PC-9 (cell line): ENCODE measurements at regions not wholly inside any gene's neighbourhood (a gene's known extent, or its start where the extent isn't known, plus 50 kb on each side); places are given as distances from the start of the nearest gene placed in this dataset.

Source experiments
- BruUV-seq: library from RNA; stranded (reverse); fragments of 400-500 nt; replicated peaks from 2 replicates; lab custom pipeline; 2021; lab: Mats Ljungman, UMichigan
- CTCF ChIA-PET: fragments of 300-600 bp; sonication (Branson Sonifier 250); formaldehyde crosslinking; loops from one replicate; lab custom pipeline; 2022; ENCODE audit warnings: antibody characterized with exemption; lab: Charles Lee
- POLR2A ChIA-PET: fragments of 300-600 bp; sonication (Branson Sonifier 250); formaldehyde crosslinking; loops from one replicate; lab custom pipeline; 2022; ENCODE audit warnings: antibody characterized with exemption; ENCODE audit not compliant: unreplicated experiment; lab: Charles Lee
- DNase-seq, 2 experiments: peaks; one replicate each; pipeline versions ENCODE4 v3.0.0 to v3.0.0-alpha.2; 2015 to 2022; ENCODE audit warnings: mixed read lengths in 1 of 2
- H2AFZ ChIP-seq: fragments of 200-600 bp; sonication (generic); 2 replicates; pipeline ENCODE4 v1.8.1; 2017; ENCODE audit warnings: antibody characterized with exemption
- H3F3A ChIP-seq: fragments of 200-600 bp; sonication (generic); 2 replicates; pipeline ENCODE4 v1.8.1; 2017; ENCODE audit warnings: antibody characterized with exemption, mild to moderate bottlenecking, low read depth; ENCODE audit not compliant: insufficient read depth
- H3K27ac ChIP-seq: fragments of 200-600 bp; sonication (generic); 2 replicates; pipeline ENCODE4 v1.6.1; 2016; ENCODE audit warnings: mixed run types
- H3K27me3 ChIP-seq: fragments of 200-600 bp; sonication (generic); 2 replicates; pipeline ENCODE4 v1.6.1; 2016; ENCODE audit warnings: low read depth, mixed run types; ENCODE audit not compliant: insufficient read depth
- H3K36me3 ChIP-seq: fragments of 200-600 bp; sonication (generic); 2 replicates; pipeline ENCODE4 v1.6.1; 2016; ENCODE audit warnings: low read depth, mixed run types
- H3K4me1 ChIP-seq: fragments of 200-600 bp; sonication (generic); replicated peaks from 2 replicates; pipeline ENCODE4 v1.6.1; 2016; ENCODE audit warnings: mixed run types; ENCODE audit not compliant: insufficient read depth
- H3K4me2 ChIP-seq: fragments of 200-600 bp; sonication (generic); 2 replicates; pipeline ENCODE4 v1.6.1; 2017; ENCODE audit warnings: mixed run types
- H3K4me3 ChIP-seq: fragments of 200-600 bp; sonication (generic); 2 replicates; pipeline ENCODE4 v1.6.1; 2016; ENCODE audit warnings: mixed run types
- H3K79me2 ChIP-seq: fragments of 200-600 bp; sonication (generic); 2 replicates; pipeline ENCODE4 v1.6.1; 2017; ENCODE audit warnings: low read depth, mixed run types
- H3K9me2 ChIP-seq: fragments of 200-600 bp; sonication (generic); 2 replicates; pipeline ENCODE4 v1.8.1; 2017; ENCODE audit warnings: mild to moderate bottlenecking; ENCODE audit not compliant: insufficient read depth
- H3K9me3 ChIP-seq: fragments of 200-600 bp; sonication (generic); 2 replicates; pipeline ENCODE4 v1.8.1; 2016; ENCODE audit warnings: low read depth; ENCODE audit not compliant: insufficient read depth
- H4K20me1 ChIP-seq: fragments of 200-600 bp; sonication (generic); 2 replicates; pipeline ENCODE4 v1.8.1; 2017; ENCODE audit not compliant: insufficient read depth
- EZH2 ChIP-seq: fragments of 200-600 bp; sonication (generic); IDR thresholded peaks from 2 replicates; pipeline ENCODE4 v1.8.0; 2017; ENCODE audit warnings: antibody characterized with exemption, low read depth
- intact Hi-C: fragments of 100-400 bp; cut with micrococcal nuclease; formaldehyde crosslinking; loops from one replicate; pipeline ENCODE4 v1.10.0; 2022; ENCODE audit not compliant: unreplicated experiment
- TF ChIP-seq, protein P1 (sequence below): fragments of 200-600 bp; sonication (generic); conservative IDR thresholded peaks from 2 replicates; pipeline ENCODE4 v1.6.1; 2017; ENCODE audit warnings: mixed run types, antibody characterized with exemption, mild to moderate bottlenecking, moderate library complexity

DNA sequence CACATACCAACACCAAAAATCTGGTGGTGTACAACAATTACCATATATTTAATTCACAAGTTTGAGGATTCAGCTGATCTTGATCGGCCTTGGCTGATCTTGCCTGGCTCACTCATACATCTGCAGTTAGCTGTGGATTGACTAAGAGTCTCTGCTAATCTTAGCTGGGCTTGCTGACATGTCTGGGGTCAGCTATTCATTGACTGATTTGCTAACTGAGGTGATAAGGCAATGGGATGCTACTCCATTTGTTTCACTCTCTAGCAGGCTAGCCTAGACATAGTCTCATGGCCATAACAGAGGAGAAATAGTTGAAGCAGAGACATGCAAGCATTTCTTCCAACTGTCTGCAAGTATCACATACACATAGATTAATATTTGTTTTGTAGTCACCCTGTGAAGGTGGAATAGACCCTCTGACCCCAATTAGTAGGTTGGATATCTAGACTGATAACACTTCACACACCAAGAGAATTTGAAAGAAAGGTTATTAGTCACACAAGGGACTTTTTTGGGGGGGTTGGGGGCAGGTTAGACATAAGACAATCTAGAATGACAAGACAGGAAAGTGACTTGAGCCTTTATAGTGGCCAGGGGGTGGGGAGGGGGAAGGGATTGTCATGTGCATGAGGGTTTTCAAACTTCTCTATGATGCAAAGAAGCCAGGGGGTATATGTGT, 142.3 kb downstream of the BARHL2 start:
- no peak for TF ChIP-seq EZH2
- TF ChIP-seq, protein P1, sequence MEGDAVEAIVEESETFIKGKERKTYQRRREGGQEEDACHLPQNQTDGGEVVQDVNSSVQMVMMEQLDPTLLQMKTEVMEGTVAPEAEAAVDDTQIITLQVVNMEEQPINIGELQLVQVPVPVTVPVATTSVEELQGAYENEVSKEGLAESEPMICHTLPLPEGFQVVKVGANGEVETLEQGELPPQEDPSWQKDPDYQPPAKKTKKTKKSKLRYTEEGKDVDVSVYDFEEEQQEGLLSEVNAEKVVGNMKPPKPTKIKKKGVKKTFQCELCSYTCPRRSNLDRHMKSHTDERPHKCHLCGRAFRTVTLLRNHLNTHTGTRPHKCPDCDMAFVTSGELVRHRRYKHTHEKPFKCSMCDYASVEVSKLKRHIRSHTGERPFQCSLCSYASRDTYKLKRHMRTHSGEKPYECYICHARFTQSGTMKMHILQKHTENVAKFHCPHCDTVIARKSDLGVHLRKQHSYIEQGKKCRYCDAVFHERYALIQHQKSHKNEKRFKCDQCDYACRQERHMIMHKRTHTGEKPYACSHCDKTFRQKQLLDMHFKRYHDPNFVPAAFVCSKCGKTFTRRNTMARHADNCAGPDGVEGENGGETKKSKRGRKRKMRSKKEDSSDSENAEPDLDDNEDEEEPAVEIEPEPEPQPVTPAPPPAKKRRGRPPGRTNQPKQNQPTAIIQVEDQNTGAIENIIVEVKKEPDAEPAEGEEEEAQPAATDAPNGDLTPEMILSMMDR, result no peak
- POLR2A ChIA-PET, result no interaction called here
- intact Hi-C loops, result no loop called here

DNA sequence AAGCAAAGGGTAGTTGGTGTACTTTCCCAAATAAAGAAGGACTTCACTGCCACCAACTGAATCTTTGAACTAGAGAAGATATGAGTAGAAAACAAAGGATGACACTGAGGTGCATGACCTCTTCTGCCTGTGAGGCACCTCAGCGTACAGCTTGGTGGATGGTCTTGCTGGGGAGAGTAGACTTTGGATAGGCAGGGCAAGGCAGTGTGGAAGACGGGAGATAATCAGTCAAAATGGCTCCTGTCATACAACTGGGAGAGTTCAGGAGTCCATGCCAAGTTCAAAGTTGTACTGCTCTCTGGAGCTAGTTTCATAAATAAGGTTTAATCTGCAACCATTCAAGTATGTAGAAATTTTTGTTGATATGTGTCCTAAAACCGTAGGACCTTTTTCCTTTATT, 143.4 kb downstream of the BARHL2 start:
- no peaks in the 10 kb centered on the region for H3K4me1 ChIP-seq
- BruUV-seq, result no TSS peak
- H3K36me3 ChIP-seq, result no peaks in the 10 kb centered on the region
- H3K27me3 ChIP-seq, result no peaks in the 10 kb centered on the region
- ChIA-PET POLR2A (no interaction called here), CTCF (no interaction called here)
- no peak overlapping the region for H3K27ac ChIP-seq
- H3K9me2 ChIP-seq, result no peaks in the 10 kb centered on the region
- no peaks in the 10 kb centered on the region for H4K20me1 ChIP-seq
- H3K4me2 ChIP-seq, result no peak overlapping the region
- intact Hi-C loops, result no loop called here
- H3K9me3 ChIP-seq, result peaks cover 4% of the 10 kb centered on the region; the same call in 1 of the 2 replicates
- H3K79me2 ChIP-seq, result no peaks in the 10 kb centered on the region
- H2AFZ ChIP-seq, result no peak overlapping the region
- no peaks in the 10 kb centered on the region for H3F3A ChIP-seq
- TF ChIP-seq EZH2, result no peak
- DNase-seq, result no peak
- no peak overlapping the region for H3K4me3 ChIP-seq

More for the DNA sequence above, 142.3 kb downstream of the BARHL2 start:
- Histone ChIP-seq H3K9me3 (peaks cover 4% of the 10 kb centered on the region; the same call in 1 of the 2 replicates), H3K27ac (no peak overlapping the region), H3K4me1 (no peaks in the 10 kb centered on the region), H3K27me3 (no peaks in the 10 kb centered on the region), H3K4me3 (no peak overlapping the region), H3K9me2 (no peaks in the 10 kb centered on the region), H3K79me2 (no peaks in the 10 kb centered on the region), H4K20me1 (no peaks in the 10 kb centered on the region), H3K36me3 (no peaks in the 10 kb centered on the region), H3F3A (no peaks in the 10 kb centered on the region), H3K4me2 (no peak overlapping the region), H2AFZ (no peak overlapping the region)
- BruUV-seq, result no TSS peak
- CTCF ChIA-PET, result no interaction called here
- DNase-seq, result no peak

GRCh38 chr1:90572446-90572845, 144.7 kb downstream of the BARHL2 start:
- peaks cover 4% of the 10 kb centered on the region; the same call in 1 of the 2 replicates for H3K9me3 ChIP-seq
- POLR2A ChIA-PET, result no interaction called here
- H3K4me1 ChIP-seq, result no peaks in the 10 kb centered on the region
- no peaks in the 10 kb centered on the region for H3K27me3 ChIP-seq
- H4K20me1 ChIP-seq, result no peaks in the 10 kb centered on the region
- intact Hi-C loops, result no loop called here
- H2AFZ ChIP-seq, result no peak overlapping the region
- no peak overlapping the region for H3K4me3 ChIP-seq
- H3K27ac ChIP-seq, result no peak overlapping the region
- no peaks in the 10 kb centered on the region for H3K9me2 ChIP-seq
- no peak overlapping the region for H3K4me2 ChIP-seq
- no peaks in the 10 kb centered on the region for H3F3A ChIP-seq
- DNase-seq, result no peak
- H3K36me3 ChIP-seq, result no peaks in the 10 kb centered on the region
- no peaks in the 10 kb centered on the region for H3K79me2 ChIP-seq
- BruUV-seq, result no TSS peak
- CTCF ChIA-PET, result no interaction called here
- TF ChIP-seq, protein P1, result no peak
- TF ChIP-seq EZH2, result no peak
